DND-41 (cell line): ENCODE measurements at regions not wholly inside any gene's neighbourhood (a gene's known extent, or its start where the extent isn't known, plus 50 kb on each side); places are given as distances from the start of the nearest gene placed in this dataset.

Experiments used
- EZH2 ChIP-seq: IDR thresholded peaks from 3 replicates; pipeline ENCODE4 v1.6.1; 2012; ENCODE audit warnings: borderline replicate concordance, low read depth, mild to moderate bottlenecking, moderate library complexity, low read length, inconsistent platforms; ENCODE audit not compliant: severe bottlenecking
- TF ChIP-seq, protein P1 (sequence below): IDR thresholded peaks from 2 replicates; pipeline ENCODE4 v1.5.1; 2012; ENCODE audit warnings: borderline replicate concordance, low read length, moderate library complexity, mild to moderate bottlenecking; ENCODE audit not compliant: poor library complexity, severe bottlenecking; ENCODE audit errors: extremely low read depth

DNA sequence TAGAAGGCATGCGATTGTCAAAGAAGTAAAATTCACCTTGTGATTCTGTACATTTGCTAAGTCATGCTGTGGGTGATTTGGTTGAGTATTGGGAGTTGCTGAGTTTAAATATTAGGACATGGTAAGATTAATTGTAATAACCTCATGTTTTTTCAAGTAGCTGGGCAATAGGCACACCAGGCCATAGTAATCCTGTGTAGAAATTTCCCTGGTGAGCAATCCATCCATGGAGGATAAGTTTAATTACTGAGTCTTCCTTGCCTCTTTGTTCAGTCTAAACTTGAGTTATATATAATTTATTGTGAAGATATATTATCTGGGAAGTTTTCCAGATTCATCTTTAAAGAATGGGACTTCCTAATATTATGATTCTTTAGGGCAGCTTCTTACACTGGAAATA is 221.1 kb upstream of the NUDT12 start:
- TF ChIP-seq, protein P1, sequence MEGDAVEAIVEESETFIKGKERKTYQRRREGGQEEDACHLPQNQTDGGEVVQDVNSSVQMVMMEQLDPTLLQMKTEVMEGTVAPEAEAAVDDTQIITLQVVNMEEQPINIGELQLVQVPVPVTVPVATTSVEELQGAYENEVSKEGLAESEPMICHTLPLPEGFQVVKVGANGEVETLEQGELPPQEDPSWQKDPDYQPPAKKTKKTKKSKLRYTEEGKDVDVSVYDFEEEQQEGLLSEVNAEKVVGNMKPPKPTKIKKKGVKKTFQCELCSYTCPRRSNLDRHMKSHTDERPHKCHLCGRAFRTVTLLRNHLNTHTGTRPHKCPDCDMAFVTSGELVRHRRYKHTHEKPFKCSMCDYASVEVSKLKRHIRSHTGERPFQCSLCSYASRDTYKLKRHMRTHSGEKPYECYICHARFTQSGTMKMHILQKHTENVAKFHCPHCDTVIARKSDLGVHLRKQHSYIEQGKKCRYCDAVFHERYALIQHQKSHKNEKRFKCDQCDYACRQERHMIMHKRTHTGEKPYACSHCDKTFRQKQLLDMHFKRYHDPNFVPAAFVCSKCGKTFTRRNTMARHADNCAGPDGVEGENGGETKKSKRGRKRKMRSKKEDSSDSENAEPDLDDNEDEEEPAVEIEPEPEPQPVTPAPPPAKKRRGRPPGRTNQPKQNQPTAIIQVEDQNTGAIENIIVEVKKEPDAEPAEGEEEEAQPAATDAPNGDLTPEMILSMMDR: no peak
- TF ChIP-seq EZH2: no peak
